C1 segment of cervical spinal cord (tissue), 14 donors: ENCODE measurements at regions not wholly inside any gene's neighbourhood (a gene's known extent, or its start where the extent isn't known, plus 50 kb on each side); places are given as distances from the start of the nearest gene placed in this dataset.
"Not testable (repeated sequence)": the region's sequence is repeated elsewhere in the genome, so short reads cannot be mapped to it uniquely, and the experiment has no call there.

Source experiments
- DNase-seq, 14 donors: peaks; one replicate each; lab custom pipeline; 2025; lab: John Stamatoyannopoulos, UW

DNA sequence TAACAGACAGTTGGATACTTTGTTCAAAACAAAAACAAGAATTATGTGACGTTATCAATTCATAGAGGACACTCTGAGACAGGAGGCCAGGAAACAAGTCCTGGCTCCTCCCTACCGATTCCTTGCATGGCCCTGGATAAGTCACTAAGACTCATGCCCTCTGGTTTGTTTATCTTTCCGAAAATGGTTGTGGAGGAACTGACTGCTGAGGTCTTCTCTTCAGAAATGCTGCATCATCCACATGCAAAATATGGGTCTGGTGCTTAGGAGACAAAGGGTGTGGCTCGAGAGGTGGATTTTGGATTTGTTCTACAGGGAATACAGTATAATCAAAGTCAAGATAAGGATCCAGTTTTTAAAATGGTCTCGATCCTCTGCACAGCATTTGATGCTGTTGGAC is 130.9 kb downstream of the RELL1 start:
- no peak for DNase-seq

DNA sequence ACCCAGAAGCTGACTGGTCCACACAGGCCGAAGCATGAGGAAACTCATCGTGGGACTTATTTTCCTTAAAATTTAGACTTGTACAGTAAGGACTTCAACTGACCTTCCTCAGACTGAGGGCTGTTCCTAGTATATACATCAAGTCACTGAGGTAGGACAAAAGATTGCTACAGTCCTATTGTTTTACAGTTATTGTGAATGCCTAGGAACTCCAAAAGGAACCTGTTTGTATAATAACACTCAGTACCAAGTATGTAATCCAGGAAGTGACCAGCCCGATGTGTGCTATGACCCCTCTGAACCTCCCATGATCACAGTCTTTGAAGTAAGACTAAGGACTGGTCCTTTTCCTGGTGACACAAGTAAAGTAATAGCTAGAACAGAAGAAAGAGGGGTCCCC is 136.3 kb downstream of the RELL1 start:
- DNase-seq: not testable (repeated sequence)

DNA sequence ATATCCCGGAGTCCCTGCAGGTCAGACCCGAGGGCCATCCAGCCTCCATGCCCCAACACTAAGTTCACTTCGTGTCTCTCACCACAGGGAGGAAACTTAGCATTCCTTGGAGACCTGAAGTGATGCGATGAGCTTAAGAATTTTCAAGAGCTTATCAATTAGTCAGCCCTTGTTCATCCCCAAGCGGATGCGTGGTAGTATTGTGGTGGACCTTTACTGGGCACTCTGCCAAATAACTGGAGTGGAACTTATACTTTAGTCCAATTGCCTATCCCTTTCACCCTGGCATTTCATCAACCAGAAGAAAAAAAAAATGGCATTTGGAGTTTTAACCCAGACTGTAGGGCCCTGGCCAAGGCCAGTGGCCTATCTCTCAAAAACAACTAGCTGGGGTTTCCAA is 137.1 kb downstream of the RELL1 start:
- no peak for DNase-seq

DNA sequence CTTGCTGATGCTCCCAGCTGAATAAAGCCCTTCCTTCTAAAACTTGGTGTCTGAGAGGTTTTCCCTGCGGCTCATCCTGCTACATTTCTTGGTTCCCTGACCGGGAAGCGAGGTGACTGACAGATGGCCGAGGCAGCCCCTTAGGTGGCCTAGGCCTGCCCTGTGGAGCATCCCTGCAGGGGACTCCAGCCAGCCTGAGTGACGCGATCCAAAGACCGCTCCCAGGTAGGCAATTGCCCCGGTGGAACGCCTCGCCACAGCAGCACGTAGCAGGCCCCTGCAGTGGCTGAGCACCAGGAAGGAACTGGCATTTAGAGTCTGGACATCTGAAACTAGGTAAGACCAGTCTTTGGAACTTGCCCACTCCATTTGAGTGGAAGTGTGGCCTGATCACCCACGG is 139.6 kb downstream of the RELL1 start:
- no peak for DNase-seq

DNA sequence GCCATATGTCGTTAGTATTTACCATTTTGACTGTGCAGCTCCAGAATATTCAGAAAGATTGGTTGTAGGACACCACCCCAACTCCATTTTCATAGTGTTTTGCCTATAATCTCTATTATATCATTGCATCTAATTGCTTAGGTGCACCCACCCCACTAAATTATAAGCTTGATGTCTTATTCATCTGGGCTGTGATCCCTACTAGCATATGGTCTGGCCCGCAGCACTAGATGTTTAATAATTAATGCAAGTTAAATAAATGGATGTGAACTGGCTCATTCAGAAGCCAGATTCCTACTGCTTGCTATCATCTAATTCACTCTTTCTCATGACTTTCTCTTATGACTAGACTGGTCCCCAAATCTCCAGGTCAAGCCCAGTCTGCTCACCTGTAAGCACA is 143.5 kb downstream of the RELL1 start:
- DNase-seq: no peak

DNA sequence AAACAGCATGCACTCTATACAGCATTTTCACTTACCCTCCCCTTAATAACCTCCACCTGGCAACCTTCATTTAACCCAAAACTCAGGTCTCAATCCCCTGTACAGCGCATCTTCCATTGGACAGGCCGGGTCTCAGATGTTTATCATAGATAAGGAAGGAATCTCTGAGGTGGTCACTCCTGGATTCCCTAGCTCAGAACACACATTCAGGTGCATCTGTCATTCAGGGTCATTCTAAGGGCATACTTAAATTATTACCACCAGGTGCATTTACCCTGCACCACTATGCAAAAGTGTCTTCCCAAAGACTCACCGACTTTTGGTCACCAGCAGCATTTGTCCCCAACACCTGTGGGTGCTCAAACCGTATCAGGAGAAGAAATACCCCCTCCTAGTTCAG is 144.2 kb downstream of the RELL1 start:
- no peak for DNase-seq

DNA sequence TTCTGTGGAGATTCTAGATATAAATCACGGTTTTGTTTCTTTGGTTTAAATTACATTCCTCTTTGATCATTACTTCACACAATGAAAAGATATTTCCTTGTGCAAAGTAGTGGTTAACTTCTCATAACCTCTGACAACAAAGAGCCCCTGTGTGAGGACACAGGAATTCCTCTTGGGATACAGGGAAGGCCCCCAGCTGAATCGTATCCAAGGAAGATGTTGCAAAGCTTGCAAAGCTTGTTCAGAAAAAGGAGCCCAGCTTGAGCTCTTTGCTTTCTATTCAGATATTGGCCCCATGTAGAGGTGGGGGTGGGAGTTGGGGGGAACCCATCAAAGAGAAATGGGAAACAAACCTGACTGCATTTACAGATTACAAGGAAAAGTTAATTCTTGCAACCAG is 145.7 kb downstream of the RELL1 start:
- no peak for DNase-seq

DNA sequence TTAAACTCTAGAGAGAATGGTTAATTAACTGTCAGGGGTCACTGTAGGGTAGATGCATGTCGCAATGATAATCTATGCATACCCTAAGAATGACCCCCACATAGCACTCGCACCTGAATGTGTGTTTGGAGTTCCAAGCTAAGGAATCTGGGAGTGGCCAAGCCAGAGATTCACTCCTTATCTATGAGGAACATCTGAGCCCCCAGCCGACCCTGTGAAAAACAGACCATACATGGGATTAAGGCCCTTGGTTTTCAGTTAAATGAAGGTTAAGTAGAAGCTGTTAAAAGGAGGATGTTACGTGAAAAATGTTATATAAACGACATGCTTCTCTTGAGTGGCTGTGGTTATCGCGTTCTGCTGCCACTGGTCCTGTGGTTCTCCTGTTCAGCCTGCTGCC is 147.2 kb downstream of the RELL1 start:
- no peak for DNase-seq

DNA sequence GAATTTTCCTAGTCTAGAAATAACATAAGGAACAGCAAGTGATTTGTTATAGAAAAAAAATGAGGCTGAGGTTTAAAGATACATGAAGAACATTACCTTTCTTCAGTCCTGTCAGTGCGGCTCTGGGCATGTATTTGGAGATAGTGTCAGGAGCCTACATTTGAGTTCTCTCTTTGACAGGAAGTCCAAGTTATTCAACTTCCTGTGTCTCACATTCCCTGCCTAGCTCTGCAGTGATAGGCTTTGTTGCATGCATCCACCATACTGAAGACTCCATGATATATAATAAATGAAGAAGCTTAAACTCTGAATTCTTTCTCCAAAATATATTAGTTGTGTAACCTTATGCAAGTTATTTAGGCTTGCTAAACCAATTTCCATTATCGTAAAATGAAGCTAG is 148.7 kb downstream of the RELL1 start:
- DNase-seq: no peak

DNA sequence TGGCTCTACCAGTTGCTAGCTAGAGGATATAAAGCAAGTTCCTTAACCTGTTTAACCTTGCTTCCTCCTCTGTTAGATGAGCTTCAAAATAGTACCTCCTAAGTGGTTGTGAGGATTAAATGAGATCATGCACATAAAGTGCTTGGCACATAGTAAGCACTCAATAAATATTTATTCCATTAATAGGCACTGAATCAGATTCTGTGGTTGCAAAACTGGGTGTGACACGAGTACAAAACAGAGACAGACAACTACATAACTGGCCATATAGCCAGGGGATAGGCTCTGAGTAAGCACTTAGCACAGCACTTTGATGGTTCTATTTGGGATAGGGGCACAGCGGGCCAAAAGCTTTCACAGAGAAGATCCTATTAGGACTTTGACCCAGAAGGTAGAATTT is 150.3 kb downstream of the RELL1 start:
- no peak for DNase-seq

DNA sequence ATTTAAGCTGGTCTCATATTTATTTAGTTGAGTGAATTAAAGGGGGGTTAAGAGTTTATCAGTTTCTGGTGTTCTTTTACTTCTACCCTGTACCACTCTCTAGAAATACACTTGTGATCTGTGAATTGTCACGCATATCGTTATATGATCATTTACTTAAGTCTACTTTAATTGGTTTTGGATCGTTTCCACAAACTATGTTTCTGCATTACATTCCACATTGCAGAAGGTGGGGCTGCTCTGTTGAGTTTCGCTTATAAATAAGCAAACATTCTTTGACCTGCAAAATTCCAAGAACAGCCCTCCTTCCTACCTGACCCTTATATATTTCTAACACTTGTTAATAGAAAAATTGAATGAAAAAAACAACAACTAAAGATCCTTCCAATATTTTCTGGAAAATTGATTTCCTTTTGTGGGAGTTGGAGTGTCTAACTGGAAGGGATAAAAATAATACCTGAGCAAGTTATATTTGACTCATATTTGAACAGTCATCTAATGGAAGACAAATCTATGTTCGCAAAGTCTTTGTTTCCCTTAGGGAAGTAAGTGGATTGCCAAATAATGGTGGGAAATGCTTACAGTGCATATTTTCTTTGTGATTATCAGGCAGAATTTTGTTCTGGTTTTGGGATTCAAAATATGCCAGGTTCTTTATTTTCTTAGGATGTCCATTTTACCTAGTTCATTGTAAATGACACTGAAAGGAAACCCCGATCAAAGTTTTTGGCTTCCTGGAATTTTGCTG is 152.7 kb downstream of the RELL1 start:
- no peak for DNase-seq

DNA sequence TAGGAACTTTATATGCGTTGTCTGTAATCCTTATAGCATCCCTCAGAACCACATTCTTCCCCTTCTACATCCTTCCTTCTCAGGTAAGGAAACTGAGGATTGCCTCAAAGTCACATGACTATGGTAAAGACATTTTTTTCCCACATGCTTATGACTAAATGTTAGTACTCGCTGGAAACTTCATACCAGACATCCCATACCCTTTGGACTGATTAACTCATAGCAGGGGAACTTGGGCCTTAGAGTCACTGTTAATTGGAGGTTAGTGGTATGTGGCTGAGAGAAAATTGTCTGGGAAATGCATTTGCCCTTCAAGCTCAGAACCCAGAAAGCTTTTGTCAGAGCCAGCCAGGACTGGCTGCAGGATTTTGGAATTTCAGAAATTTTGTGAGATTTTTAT is 155.0 kb downstream of the RELL1 start:
- no peak for DNase-seq

DNA sequence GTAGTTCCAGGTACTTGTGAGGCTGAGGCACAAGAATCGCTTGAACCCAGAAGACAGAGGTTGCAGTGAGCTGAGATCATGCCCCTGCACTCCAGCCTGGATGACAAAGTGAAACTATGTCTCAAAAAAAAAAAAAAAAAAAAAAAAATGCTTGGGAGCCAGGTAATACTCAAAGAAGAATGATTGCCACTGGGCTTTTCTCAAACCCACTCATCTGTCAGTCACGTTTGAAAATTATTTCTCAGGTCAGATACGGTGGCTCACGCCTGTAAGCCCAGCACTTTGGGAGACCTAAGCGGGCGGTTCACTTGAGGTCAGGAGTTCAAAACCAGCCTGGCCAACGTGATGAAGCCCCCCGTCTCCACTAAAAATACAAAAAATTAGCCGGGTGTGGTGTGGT is 155.7 kb downstream of the RELL1 start:
- DNase-seq: no peak

DNA sequence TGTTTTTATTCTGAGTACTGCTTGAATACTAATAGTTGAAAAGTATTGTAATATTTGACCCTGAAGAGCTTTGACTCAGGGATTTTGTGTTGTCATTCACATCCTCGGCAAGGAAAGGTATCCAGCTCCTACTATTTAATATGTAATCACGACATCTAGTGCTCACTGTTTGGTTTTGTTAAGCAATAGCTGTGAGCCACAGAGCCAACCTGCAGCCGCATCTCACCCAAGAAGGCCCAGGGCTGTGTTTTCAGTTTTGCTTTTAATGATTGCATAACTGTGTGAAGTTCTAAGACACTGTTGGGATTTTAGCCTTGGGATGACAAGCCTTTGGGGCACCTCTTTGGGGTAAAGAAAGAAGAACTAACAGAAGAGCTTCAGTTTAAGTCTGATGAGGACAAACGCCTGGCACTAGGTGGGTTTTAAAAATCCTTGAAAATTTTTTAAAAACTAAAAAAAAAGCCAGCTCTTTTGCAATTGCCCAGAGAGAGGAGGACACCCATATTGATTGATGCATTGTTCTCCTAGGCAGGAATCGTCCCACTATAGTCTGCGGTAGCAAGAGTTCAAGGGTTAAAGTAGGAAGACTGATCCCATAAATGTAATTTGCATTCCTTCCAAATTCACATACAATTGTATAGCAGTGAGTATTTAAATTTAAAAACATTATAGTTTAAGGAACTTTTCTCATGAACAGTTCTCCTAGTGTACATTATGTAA is 157.8 kb downstream of the RELL1 start:
- DNase-seq: no peak

DNA sequence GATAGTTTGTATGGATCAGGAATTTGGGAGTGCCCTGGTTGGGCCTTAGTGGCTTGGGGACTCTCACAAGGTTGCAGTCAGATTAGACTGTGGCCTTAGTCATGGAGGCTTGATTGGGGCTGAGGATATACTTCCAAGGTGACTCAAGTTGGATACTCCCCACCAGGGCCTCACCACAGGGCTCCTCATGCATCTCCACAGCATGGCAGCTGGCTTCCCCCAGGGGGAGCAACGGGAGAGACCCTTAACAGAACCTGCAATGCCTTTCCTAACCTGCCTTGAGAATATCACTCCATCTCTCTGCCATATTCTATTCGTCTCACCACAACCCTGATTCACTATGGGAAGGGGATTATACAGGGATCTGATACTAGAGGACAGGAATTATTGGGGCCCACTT is 161.9 kb downstream of the RELL1 start:
- DNase-seq: no peak

DNA sequence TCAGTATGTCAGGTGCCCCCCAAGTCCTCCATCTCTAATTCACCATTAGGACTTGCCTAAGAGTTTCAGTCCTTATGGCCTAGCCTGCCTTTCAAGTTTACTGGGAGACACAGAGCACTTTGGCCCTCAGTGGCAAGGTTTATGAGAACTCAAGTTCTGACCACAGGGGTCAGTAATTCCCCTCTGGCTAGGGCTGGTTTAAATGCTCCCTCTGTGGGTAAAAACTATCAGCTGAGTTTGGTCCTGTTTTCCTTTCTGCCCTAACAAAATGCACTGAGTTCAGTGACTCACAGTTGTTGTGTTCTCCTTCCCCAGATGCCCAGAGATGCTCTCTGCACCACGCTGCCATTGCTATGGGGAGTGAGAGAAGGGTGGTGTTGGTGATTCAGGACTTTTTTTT is 163.2 kb downstream of the RELL1 start:
- no peak for DNase-seq

DNA sequence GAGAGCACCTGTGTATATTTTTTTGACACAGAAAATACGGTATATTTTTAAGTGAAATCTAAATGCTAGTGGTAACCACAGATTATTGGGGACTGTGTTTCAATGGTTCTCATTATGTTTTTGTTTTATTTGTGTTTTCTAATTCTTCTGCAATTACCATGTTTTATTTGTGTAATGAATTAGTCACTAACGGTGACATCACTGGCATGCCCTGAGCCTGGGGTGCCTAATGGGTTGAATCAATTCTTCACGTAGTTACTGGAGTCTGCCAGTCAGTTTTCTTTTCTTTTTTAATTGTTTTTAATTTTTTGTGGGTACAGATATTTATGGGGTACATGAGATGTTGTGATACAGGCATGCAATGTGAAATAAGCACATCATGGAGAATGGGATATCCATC is 168.8 kb downstream of the RELL1 start:
- DNase-seq: no peak

DNA sequence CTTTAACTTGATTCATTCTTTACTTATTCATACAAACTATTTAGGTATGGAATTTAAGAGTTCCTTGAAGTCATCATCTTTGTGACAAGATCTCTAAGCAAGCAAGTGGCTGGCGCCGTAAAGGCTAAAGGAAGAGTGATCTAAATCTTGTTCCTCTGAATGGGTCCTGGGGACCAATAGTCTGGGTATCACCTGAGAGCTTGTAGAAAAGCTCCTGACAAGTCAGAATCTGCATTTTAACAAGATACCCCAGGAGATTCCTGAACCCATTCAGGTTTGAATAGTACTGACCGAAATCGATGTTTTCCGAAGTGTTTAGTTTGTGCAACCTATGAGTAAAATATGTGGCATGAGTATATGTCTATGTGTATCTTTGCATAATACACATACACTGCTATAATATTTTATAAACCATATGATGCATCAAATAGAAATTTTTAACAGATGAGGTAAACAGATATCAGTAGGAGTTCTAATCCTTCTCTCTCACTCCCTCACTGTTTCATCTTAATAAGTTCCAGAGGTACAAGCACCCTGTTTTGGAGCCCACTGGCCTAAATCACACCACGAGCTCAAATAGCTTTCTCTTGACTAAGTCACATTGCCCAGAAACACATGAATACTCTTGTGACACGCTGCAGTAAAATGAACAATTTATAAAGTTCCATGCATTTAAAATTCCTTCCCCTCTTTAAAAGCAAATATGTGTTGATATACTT is 170.0 kb downstream of the RELL1 start:
- no peak for DNase-seq

DNA sequence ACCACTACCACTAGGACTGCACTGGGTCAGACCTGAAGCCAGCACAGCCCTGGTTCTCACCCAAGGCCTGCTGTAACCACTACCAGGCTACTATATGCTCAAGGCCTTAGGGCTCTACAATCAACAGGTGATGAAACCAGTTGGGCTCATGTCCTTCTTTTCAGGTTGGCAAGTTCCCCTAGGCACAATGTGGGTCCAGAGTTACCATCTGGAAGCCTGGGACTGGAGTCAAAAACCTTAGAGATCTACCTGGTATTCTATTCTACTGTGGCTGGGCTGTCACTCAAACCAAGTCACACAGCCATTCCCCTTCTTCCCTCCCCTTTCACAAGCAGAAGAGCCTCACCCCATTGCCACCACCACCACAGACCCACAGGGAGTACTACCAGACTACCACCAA is 175.6 kb downstream of the RELL1 start:
- peak in 1 of 14 donors; percentile 85 for DNase-seq

DNA sequence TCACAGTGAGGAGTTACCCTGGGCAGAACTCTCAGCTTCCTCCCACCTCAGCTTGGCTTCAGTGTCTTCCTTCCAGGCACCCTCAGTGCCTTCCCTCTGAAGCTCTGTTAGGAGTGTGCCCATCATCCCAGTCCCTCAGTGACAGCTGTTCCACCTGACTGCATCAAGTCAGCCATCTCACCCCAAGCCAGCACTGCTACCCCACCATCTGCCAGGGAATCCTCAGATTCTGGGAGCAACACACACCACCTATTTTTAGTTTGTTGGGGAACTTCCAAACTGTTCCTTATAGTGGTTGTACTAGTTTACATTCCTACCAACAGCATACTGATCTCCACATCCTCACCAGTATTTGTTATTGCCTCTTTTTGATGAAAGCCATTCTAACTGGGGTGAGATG is 182.9 kb downstream of the RELL1 start:
- DNase-seq: peak in 1 of 14 donors; percentile 86

DNA sequence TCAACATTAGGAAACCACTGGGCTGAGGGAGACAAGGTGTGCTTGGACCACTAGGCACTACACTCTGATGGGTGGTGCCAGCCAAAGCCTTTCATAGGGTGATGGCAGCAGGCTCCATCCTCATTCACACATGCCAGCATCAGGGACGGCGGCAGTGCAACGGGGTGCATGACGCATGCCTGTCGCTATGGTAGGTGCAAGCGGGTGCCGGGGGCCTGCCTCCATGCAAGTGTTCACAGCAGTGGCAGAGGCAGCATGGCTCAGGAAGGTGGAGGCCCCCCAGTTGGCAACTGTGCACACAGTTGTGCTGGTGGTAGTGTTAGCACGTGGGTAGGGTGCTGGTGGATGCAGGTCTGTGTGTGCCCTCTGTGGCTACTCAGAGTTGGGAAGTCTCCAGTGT is 184.1 kb downstream of the RELL1 start:
- DNase-seq: no peak
